ENCODE measurements at regions not wholly inside any gene's neighbourhood (a gene's known extent, or its start where the extent isn't known, plus 50 kb on each side); places are given as distances from the start of the nearest gene placed in this dataset.

- no peak for TF ChIP-seq EP300 (IDR thresholded peaks at IDR 0.05; ENCODE audit: borderline replicate concordance)
- no peak for TF ChIP-seq RAD21 (IDR thresholded peaks at IDR 0.05; ENCODE audit: low read depth)
Observed at GRCh38 chr3:74423867-74424266, 190.6 kb downstream of the CNTN3 start.

GRCh38 chr3:74420538-74421124, 193.8 kb downstream of the CNTN3 start:
- TF ChIP-seq RAD21 (IDR thresholded peaks at IDR 0.05; ENCODE audit: low read depth) (no peak), ZBTB7A (IDR thresholded peaks at IDR 0.05; ENCODE audit: low read depth) (no peak), TCF12 (IDR thresholded peaks at IDR 0.05; ENCODE audit: low read depth) (no peak), NFIC (IDR thresholded peaks at IDR 0.05) (no peak), CEBPB (IDR thresholded peaks at IDR 0.05) (no peak), FOXM1 (IDR thresholded peaks at IDR 0.05; ENCODE audit: borderline replicate concordance, low read depth) (no peak), EGR1 (IDR thresholded peaks at IDR 0.05) (no peak), EP300 (IDR thresholded peaks at IDR 0.05; ENCODE audit: borderline replicate concordance) (no peak), YY1 (IDR thresholded peaks at IDR 0.05; ENCODE audit: low read depth) (no peak), USF1 (IDR thresholded peaks at IDR 0.05) (no peak), TEAD4 (IDR thresholded peaks at IDR 0.05) (no peak), MAX (IDR thresholded peaks at IDR 0.05) (no peak), REST (IDR thresholded peaks at IDR 0.05; ENCODE audit: low read depth) (no peak), CREB1 (IDR thresholded peaks at IDR 0.05; ENCODE audit: low read depth) (no peak), TAF1 (IDR thresholded peaks at IDR 0.05; ENCODE audit: low read depth) (no peak)

- TF ChIP-seq CEBPB (IDR thresholded peaks at IDR 0.05) = no peak
- no peak for TF ChIP-seq MAX (IDR thresholded peaks at IDR 0.05)
- no peak for TF ChIP-seq EGR1 (IDR thresholded peaks at IDR 0.05)
- TF ChIP-seq EP300 (IDR thresholded peaks at IDR 0.05; ENCODE audit: borderline replicate concordance) = no peak
- no peak for TF ChIP-seq REST (IDR thresholded peaks at IDR 0.05; ENCODE audit: low read depth)
- no peak for TF ChIP-seq RAD21 (IDR thresholded peaks at IDR 0.05; ENCODE audit: low read depth)
- TF ChIP-seq NFIC (IDR thresholded peaks at IDR 0.05) = no peak
- no peak for TF ChIP-seq TAF1 (IDR thresholded peaks at IDR 0.05; ENCODE audit: low read depth)
- TF ChIP-seq CREB1 (IDR thresholded peaks at IDR 0.05; ENCODE audit: low read depth) = no peak
- no peak for TF ChIP-seq USF1 (IDR thresholded peaks at IDR 0.05)
- no peak for TF ChIP-seq TEAD4 (IDR thresholded peaks at IDR 0.05)
- TF ChIP-seq TCF12 (IDR thresholded peaks at IDR 0.05; ENCODE audit: low read depth) = no peak
- TF ChIP-seq YY1 (IDR thresholded peaks at IDR 0.05; ENCODE audit: low read depth) = no peak
Observed at GRCh38 chr3:74415731-74416130, 198.7 kb downstream of the CNTN3 start.

- TF ChIP-seq NFIC (IDR thresholded peaks at IDR 0.05) (no peak), TEAD4 (IDR thresholded peaks at IDR 0.05) (no peak), MAX (IDR thresholded peaks at IDR 0.05) (no peak)
Observed at GRCh38 chr3:74413547-74414241, 200.8 kb downstream of the CNTN3 start.

GRCh38 chr3:74410276-74410941, 204.1 kb downstream of the CNTN3 start:
- TF ChIP-seq EGR1 (IDR thresholded peaks at IDR 0.05) (no peak), TCF12 (IDR thresholded peaks at IDR 0.05; ENCODE audit: low read depth) (no peak), FOXM1 (IDR thresholded peaks at IDR 0.05; ENCODE audit: borderline replicate concordance, low read depth) (no peak), YY1 (IDR thresholded peaks at IDR 0.05; ENCODE audit: low read depth) (no peak), CREB1 (IDR thresholded peaks at IDR 0.05; ENCODE audit: low read depth) (no peak), CEBPB (IDR thresholded peaks at IDR 0.05) (no peak), MAX (IDR thresholded peaks at IDR 0.05) (no peak), REST (IDR thresholded peaks at IDR 0.05; ENCODE audit: low read depth) (no peak), ZBTB7A (IDR thresholded peaks at IDR 0.05; ENCODE audit: low read depth) (no peak), USF1 (IDR thresholded peaks at IDR 0.05) (no peak), NFIC (IDR thresholded peaks at IDR 0.05) (no peak), RAD21 (IDR thresholded peaks at IDR 0.05; ENCODE audit: low read depth) (no peak), EP300 (IDR thresholded peaks at IDR 0.05; ENCODE audit: borderline replicate concordance) (no peak), TEAD4 (IDR thresholded peaks at IDR 0.05) (no peak), TAF1 (IDR thresholded peaks at IDR 0.05; ENCODE audit: low read depth) (no peak)

Data from Ishikawa (cell line).